ENCODE measurements at regions not wholly inside any gene's neighbourhood (a gene's known extent, or its start where the extent isn't known, plus 50 kb on each side); places are given as distances from the start of the nearest gene placed in this dataset.

GRCh38 chr3:117017135-117017894, 307.7 kb downstream of the TUSC7 start:
- no peak for TF ChIP-seq POLR2A (IDR thresholded peaks at IDR 0.05)
- TF ChIP-seq, protein P1, sequence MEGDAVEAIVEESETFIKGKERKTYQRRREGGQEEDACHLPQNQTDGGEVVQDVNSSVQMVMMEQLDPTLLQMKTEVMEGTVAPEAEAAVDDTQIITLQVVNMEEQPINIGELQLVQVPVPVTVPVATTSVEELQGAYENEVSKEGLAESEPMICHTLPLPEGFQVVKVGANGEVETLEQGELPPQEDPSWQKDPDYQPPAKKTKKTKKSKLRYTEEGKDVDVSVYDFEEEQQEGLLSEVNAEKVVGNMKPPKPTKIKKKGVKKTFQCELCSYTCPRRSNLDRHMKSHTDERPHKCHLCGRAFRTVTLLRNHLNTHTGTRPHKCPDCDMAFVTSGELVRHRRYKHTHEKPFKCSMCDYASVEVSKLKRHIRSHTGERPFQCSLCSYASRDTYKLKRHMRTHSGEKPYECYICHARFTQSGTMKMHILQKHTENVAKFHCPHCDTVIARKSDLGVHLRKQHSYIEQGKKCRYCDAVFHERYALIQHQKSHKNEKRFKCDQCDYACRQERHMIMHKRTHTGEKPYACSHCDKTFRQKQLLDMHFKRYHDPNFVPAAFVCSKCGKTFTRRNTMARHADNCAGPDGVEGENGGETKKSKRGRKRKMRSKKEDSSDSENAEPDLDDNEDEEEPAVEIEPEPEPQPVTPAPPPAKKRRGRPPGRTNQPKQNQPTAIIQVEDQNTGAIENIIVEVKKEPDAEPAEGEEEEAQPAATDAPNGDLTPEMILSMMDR (IDR thresholded peaks at IDR 0.05), result no peak

Data from right lobe of liver (tissue), 4 donors.